Endothelial cell of umbilical vein (primary cell): ENCODE measurements at regions not wholly inside any gene's neighbourhood (a gene's known extent, or its start where the extent isn't known, plus 50 kb on each side); places are given as distances from the start of the nearest gene placed in this dataset.

Source experiments
- EZH2 ChIP-seq: IDR thresholded peaks from 2 replicates; pipeline ENCODE4 v1.6.1; 2012; ENCODE audit warnings: borderline replicate concordance, low read depth, mild to moderate bottlenecking, moderate library complexity, low read length, inconsistent platforms; ENCODE audit not compliant: severe bottlenecking
- MYC ChIP-seq: IDR thresholded peaks from one replicate; pipeline ENCODE4 v1.6.1; 2011; ENCODE audit warnings: mild to moderate bottlenecking, low read depth, low read length
- POLR2A ChIP-seq: IDR thresholded peaks from 2 replicates; pipeline ENCODE4 v1.6.1; 2012; ENCODE audit warnings: low read depth, mild to moderate bottlenecking, control low read depth, low read length
- TF ChIP-seq, protein P1 (sequence below), 2 donors: IDR thresholded peaks; 1 replicate in 1 of 2; 2 replicates in 1 of 2; pipeline ENCODE4 v1.5.1; 2011; ENCODE audit warnings: low read length in 2 of 2, mild to moderate bottlenecking in 2 of 2, moderate library complexity in 2 of 2, control low read depth in 1 of 2, inconsistent platforms in 1 of 2, low read depth in 1 of 2; ENCODE audit not compliant: insufficient read depth in 1 of 2; ENCODE audit errors: extremely low read depth in 1 of 2

DNA sequence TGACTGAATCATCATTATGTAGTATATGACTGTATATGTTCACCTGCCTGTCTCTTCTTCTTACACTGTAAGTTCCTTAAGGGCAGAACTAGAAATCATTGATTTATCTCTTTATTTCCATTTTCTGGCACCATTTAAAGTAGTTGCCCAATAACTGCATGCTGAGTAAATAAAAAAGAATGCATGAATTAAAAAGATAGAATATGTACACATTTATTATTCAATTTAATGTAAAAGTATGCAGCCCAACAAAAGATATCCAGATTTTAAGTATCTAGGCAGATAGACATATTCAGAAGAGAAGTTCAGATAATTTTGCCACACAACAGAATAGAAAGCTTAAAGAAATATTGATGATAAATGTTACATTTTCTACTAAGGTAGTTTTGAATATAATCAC is 1244.6 kb upstream of the ADGRL4 start:
- TF ChIP-seq MYC (no peak), EZH2 (no peak), POLR2A (no peak)
- TF ChIP-seq, protein P1, sequence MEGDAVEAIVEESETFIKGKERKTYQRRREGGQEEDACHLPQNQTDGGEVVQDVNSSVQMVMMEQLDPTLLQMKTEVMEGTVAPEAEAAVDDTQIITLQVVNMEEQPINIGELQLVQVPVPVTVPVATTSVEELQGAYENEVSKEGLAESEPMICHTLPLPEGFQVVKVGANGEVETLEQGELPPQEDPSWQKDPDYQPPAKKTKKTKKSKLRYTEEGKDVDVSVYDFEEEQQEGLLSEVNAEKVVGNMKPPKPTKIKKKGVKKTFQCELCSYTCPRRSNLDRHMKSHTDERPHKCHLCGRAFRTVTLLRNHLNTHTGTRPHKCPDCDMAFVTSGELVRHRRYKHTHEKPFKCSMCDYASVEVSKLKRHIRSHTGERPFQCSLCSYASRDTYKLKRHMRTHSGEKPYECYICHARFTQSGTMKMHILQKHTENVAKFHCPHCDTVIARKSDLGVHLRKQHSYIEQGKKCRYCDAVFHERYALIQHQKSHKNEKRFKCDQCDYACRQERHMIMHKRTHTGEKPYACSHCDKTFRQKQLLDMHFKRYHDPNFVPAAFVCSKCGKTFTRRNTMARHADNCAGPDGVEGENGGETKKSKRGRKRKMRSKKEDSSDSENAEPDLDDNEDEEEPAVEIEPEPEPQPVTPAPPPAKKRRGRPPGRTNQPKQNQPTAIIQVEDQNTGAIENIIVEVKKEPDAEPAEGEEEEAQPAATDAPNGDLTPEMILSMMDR (IDR thresholded peaks at IDR 0.05; ENCODE audit: extremely low read depth in 1 of 2, insufficient read depth in 1 of 2, low read depth in 1 of 2, low read length in 2 of 2): no peak
